ENCODE measurements at regions not wholly inside any gene's neighbourhood (a gene's known extent, or its start where the extent isn't known, plus 50 kb on each side); places are given as distances from the start of the nearest gene placed in this dataset.

- no peak for DNase-seq
Observed at GRCh38 chr6:159118924-159119323, 50.3 kb upstream of the FNDC1 start.

- no peak for DNase-seq
Observed at GRCh38 chr6:159117563-159117962, 51.6 kb upstream of the FNDC1 start.

DNA sequence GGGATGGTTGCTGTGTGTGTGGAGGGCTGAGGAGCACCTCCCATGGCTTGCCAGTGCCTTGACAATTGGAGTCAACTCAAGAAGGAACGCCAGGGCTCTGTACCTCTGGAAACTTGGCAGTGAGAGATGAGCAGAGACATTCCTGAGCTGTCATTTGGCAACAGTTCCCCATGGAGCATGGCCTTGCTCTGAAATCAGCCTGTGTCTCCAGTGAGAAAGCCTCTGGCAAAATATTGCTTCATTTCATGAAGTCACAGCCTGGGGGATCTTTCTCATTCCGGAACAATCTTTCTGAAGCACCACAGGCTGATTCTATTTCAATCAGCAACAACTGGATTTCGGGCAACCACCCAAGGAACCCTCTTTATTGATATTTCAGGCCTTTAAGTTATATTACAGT is 52.2 kb upstream of the FNDC1 start:
- no peak for DNase-seq

GRCh38 chr6:159116343-159116742 is 52.9 kb upstream of the FNDC1 start:
- DNase-seq: no peak

DNA sequence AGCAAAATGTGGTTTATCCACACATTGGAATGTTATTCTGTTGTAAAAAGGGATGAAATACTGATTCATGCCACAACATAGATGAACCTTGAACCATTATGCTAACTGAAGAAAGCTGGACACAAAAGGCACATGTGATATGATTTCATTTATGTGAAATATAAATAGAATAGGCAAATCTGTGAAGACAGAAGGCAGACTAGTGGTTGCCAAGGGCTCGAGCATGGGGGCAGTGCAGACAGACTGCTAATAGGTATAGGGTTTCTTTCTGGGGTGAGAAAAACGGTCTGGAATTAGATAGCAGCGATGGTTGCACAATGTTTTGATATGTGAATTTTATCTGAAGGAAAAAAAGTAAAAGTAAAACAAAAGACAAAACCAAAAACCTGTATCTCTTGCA is 54.6 kb upstream of the FNDC1 start:
- DNase-seq: no peak

- no peak for DNase-seq
Observed at GRCh38 chr6:159113223-159113622, 56.0 kb upstream of the FNDC1 start.

GRCh38 chr6:159112714-159113113 is 56.5 kb upstream of the FNDC1 start:
- no peak for DNase-seq

GRCh38 chr6:159110748-159111147 is 58.5 kb upstream of the FNDC1 start:
- no peak for DNase-seq

DNA sequence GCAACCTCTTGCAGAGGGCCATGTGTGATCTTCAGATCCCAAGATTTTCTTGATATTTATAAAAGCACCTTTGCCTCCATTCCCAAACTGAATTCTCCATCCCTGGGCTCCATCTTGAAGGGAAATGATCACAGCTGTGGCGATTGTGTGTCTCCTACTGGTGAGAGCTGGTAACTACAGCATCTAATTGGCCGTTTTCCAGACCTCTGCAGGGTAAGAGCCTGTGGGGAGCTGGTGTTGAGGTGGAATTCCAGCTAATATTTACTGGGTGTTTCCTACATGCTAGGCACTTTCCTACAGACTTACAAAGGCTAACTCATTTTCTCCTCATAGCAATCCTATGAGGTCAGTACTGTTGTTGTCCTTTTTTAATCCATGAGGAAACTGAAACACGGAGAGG is 59.2 kb upstream of the FNDC1 start:
- peak in 1 of 2 experiments; percentile 5 for DNase-seq

DNA sequence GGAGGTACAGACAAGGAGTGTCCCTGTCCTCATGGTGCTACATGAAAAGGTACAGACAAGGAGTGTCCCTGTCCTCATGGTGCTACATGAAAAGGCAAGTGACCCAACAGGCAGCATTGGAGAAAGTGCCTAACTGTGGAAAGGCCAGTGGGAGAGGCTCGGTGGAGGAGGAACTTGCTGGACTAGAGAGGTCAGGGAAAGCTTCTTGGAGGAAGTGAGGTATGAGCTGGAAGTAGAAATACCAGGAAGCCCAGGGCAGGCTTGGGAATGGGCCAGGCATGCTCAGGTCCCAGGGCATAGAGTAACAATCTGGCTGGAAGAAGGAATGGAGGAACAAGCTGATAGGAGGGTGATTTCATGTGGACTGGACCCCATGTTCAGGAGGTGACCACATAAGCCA is 59.8 kb upstream of the FNDC1 start:
- no peak for DNase-seq

GRCh38 chr6:159108426-159108985 is 60.7 kb upstream of the FNDC1 start:
- DNase-seq: no peak

GRCh38 chr6:159107451-159108260 is 61.5 kb upstream of the FNDC1 start:
- no peak for DNase-seq

- DNase-seq: peak; percentile 16 to 64
Observed at GRCh38 chr6:159106627-159107241, 61.9 kb upstream of the TAGAP start.

DNA sequence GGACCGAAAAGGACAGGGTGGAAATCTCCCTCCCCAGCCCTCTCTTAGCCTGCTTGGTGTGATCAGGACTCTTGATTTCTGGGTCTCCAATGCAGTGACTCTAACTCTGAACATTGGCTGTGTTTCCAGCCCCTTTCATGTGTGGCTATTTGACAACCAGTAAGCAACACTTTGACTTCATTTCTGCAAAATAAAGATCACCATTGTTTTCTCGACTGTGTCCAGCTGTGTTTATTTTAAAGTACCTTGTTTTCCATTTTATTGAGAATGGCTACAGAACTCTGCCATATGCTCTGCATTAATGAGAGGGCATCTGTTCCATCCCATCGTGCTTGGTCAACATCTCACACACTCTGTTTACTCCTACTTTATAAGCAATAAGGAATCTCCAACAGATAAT is 60.9 kb upstream of the TAGAP start:
- no peak for DNase-seq

GRCh38 chr6:159104931-159105330 is 60.1 kb upstream of the TAGAP start:
- no peak for DNase-seq

GRCh38 chr6:159104163-159104925 is 59.6 kb upstream of the TAGAP start:
- peak; percentile 34 to 38 for DNase-seq

DNA sequence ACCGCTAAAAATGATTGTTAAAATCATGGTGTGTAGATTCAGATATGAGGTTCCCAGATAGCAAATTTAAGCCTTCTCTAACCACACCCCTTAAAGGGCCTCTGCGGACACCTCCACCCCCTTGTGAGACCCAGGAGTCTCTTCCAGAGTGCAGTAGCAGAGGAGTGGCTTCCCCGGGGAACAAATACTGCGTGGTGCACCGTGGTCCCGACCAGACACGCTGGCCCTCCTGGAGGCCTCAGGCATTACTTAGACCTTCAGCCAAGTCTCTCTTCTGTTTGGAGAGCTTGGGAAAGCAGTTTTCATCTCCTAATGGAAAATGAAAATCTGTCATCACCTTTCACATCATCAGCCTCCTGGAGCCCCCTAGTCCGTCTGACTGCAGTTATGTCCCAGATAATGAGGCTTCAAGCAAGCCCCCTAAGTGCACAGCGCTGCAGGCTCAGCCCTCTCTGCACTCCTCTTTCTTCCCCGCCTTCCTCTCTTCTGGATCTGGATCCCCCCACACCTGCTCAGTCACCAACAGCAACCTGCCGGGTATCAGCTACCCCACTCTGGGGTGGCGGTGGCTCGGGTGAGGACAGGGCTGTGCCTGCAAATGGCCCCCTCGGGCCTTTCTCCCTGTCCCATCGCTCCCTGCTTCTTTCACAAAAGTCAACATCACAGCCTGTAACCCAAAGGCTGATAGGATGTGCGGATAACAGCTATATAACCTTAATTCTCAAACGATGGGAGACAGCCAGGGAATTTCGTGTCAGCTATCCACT is 58.8 kb upstream of the TAGAP start:
- no peak for DNase-seq

GRCh38 chr6:159102373-159103160 is 57.8 kb upstream of the TAGAP start:
- no peak for DNase-seq

- no peak for DNase-seq
Observed at GRCh38 chr6:159101656-159102055, 56.9 kb upstream of the TAGAP start.

DNA sequence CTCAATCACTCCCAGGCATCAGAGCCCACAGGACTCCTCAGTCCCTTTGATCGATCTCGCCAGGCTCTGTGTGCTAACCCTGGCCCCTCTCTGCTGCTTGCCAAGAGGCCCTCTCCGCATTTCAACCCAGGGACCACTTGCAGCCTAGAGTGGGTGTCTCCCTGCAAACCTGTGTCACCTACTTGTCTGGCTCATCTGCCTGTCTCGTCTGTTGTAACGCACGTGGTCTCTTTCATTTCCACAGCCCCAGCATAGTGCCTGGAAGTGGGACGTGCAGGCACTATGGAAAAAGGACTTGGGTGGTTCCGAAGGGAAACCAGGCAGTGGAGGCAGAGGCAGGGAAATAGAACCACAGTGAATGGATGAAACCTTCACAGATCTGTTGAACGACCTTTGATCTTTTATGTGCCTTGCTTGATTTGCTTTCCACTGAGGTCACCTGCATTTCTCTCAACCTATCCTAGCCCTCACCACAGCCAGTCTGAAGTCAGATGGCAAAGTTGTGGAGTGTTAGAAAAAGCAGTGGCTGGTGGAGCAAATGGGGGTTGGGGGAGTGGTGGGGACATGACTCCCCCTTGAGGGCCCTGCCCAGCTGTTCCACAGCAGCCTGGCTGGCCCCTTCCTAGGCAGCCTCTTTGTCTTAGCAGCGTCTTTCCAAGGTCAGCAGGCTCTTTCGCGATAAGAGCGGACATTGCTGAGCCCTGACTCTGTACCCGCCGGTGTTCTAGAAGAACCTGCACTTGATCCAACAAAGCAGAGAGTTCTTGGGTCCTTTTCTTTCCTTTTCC is 55.8 kb upstream of the TAGAP start:
- DNase-seq: no peak

DNA sequence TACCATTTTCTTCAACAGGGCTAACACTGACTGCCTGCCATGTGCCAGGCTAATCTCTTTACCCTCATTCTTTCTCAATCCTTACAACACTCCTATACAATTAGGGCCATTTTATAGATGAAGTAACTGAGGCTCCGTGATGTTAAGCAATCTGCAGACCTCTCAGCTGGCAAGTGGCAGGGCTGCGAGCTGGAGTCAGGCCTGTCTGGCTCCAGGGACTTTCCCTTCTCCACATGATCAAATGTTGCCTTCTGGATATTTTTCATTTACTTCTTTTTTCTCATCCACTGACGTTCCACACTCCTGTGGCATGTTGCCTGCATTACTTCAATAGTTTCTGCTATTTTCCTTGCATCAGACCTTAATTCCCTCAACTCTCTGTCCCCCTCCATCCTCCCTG is 55.2 kb upstream of the TAGAP start:
- DNase-seq: no peak

All from NCI-H187 (cell line).